Testis (tissue), 2 donors: ENCODE measurements at regions not wholly inside any gene's neighbourhood (a gene's known extent, or its start where the extent isn't known, plus 50 kb on each side); places are given as distances from the start of the nearest gene placed in this dataset.

ENCODE experiments used
- POLR2A ChIP-seq: fragments of 450-650 bp; IDR thresholded peaks from one replicate; pipeline ENCODE4 v1.6.1; 2017; ENCODE audit warnings: antibody characterized with exemption, mild to moderate bottlenecking, moderate library complexity
- TF ChIP-seq, protein P1 (sequence below), 3 experiments: fragments of 450-650 bp in 2 of 3; fragments of 200-600 bp in 1 of 3; sonication (generic) in 1 of 3; IDR thresholded peaks; one replicate each; pipeline ENCODE4 v1.5.1; 2016 to 2019; ENCODE audit warnings: antibody characterized with exemption in 3 of 3, mild to moderate bottlenecking in 2 of 3, moderate library complexity in 1 of 3

DNA sequence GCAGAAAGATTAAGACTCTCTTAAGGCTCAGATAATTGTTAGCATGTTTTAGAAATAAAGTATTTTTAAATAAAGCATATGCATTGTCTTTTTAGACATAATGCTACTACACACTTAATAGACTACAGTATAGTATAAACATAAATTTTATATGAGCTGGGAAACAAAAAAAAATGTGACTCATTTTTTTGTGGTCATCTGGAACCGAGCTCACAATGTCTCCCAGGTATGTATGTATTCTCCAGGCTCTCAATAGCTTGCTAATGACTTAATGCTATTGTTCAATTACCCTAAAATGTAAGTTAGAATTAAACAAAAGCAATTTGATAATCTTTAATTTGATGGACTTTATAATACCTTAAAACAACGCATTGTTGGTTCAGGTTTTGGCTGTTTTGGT lies 167.2 kb downstream of the NUP35 start:
- TF ChIP-seq, protein P1, sequence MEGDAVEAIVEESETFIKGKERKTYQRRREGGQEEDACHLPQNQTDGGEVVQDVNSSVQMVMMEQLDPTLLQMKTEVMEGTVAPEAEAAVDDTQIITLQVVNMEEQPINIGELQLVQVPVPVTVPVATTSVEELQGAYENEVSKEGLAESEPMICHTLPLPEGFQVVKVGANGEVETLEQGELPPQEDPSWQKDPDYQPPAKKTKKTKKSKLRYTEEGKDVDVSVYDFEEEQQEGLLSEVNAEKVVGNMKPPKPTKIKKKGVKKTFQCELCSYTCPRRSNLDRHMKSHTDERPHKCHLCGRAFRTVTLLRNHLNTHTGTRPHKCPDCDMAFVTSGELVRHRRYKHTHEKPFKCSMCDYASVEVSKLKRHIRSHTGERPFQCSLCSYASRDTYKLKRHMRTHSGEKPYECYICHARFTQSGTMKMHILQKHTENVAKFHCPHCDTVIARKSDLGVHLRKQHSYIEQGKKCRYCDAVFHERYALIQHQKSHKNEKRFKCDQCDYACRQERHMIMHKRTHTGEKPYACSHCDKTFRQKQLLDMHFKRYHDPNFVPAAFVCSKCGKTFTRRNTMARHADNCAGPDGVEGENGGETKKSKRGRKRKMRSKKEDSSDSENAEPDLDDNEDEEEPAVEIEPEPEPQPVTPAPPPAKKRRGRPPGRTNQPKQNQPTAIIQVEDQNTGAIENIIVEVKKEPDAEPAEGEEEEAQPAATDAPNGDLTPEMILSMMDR (IDR thresholded peaks at IDR 0.05) = no peak
- TF ChIP-seq POLR2A = no peak
